ENCODE measurements at regions not wholly inside any gene's neighbourhood (a gene's known extent, or its start where the extent isn't known, plus 50 kb on each side); places are given as distances from the start of the nearest gene placed in this dataset.

- TF ChIP-seq FOXM1 (IDR thresholded peaks at IDR 0.05; ENCODE audit: borderline replicate concordance) (no peak), L3MBTL2 (conservative IDR thresholded peaks at IDR 0.05) (no peak), HDGF (IDR thresholded peaks at IDR 0.05; ENCODE audit: borderline replicate concordance) (no peak), TARDBP (IDR thresholded peaks at IDR 0.05) (no peak), SUZ12 (IDR thresholded peaks at IDR 0.05) (no peak), SP1 (IDR thresholded peaks at IDR 0.05) (no peak), ARNT (IDR thresholded peaks at IDR 0.05) (no peak), FOXA1 (IDR thresholded peaks at IDR 0.05) (no peak)
- TF ChIP-seq, protein P1, sequence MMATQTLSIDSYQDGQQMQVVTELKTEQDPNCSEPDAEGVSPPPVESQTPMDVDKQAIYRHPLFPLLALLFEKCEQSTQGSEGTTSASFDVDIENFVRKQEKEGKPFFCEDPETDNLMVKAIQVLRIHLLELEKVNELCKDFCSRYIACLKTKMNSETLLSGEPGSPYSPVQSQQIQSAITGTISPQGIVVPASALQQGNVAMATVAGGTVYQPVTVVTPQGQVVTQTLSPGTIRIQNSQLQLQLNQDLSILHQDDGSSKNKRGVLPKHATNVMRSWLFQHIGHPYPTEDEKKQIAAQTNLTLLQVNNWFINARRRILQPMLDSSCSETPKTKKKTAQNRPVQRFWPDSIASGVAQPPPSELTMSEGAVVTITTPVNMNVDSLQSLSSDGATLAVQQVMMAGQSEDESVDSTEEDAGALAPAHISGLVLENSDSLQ (IDR thresholded peaks at IDR 0.05), result no peak
Measured at GRCh38 chr16:65254144-65254543, 132.3 kb upstream of the CDH11 start.

All from HEK293T (cell line).